Activated T-cell treated with anti-CD3 and anti-CD28 coated beads, Interleukin-2, amount 50 U/mL, for 72 hours (primary cell): ENCODE measurements at regions not wholly inside any gene's neighbourhood (a gene's known extent, or its start where the extent isn't known, plus 50 kb on each side); places are given as distances from the start of the nearest gene placed in this dataset.
A peak's percentile ranks its signal among the peaks of the same experiment; 100 is the strongest.

Experiments
- ATAC-seq, 2 donors: fragments of 150-1000 bp; cut with Tn5 transposase; replicated peaks in 1 of 2; 2 replicates each; pipeline ENCODE4 v1.10.0; 2021; ENCODE audit warnings: moderate library complexity in 2 of 2, mild to moderate bottlenecking in 1 of 2
- DNase-seq, 2 donors: peaks; one replicate each; pipeline ENCODE4 v3.0.0; 2021 to 2022; ENCODE audit warnings: mixed read lengths in 1 of 2
- H3K27ac Mint-ChIP-seq: one replicate; pipeline ENCODE4 v1.8.0; 2022; ENCODE audit warnings: mild to moderate bottlenecking, moderate library complexity, mixed read lengths
- H3K27me3 Mint-ChIP-seq: one replicate; pipeline ENCODE4 v1.8.0; 2022; ENCODE audit warnings: low read depth, mixed read lengths
- H3K36me3 Mint-ChIP-seq, 2 donors: one replicate each; pipeline ENCODE4 v1.8.0; 2022; ENCODE audit warnings: mixed read lengths in 2 of 2, mild to moderate bottlenecking in 1 of 2; ENCODE audit not compliant: insufficient read depth in 2 of 2
- H3K4me1 Mint-ChIP-seq: one replicate; pipeline ENCODE4 v1.8.0; 2022; ENCODE audit warnings: low read depth, mixed read lengths
- H3K4me3 Mint-ChIP-seq, 2 donors: one replicate each; pipeline ENCODE4 v1.8.0; 2022; ENCODE audit warnings: mild to moderate bottlenecking in 2 of 2, mixed read lengths in 2 of 2, moderate library complexity in 2 of 2
- H3K9me3 Mint-ChIP-seq, 2 donors: one replicate each; pipeline ENCODE4 v1.8.0; 2022; ENCODE audit warnings: mixed read lengths in 2 of 2

- no peak overlapping the region for H3K27ac Mint-ChIP-seq
- peaks cover 0 to 2% of the 10 kb centered on the region in 2 donors for H3K36me3 Mint-ChIP-seq
- no peaks in the 10 kb centered on the region for H3K27me3 Mint-ChIP-seq
- H3K4me3 Mint-ChIP-seq: no peak overlapping the region
- DNase-seq (no peak), ATAC-seq (no peak)
- no peaks in the 10 kb centered on the region for H3K4me1 Mint-ChIP-seq
- H3K9me3 Mint-ChIP-seq: peaks cover 2 to 8% of the 10 kb centered on the region in 2 donors
Measured at GRCh38 chr7:81506609-81507008, 263.2 kb downstream of the HGF start.

GRCh38 chr7:81503771-81504170 lies 266.1 kb downstream of the HGF start:
- Mint-ChIP-seq H3K27me3 (no peaks in the 10 kb centered on the region), H3K4me3 (no peak overlapping the region), H3K27ac (no peak overlapping the region), H3K36me3 (no peaks in the 10 kb centered on the region), H3K4me1 (no peaks in the 10 kb centered on the region), H3K9me3 (no peaks in the 10 kb centered on the region)
- DNase-seq (no peak), ATAC-seq (no peak)

GRCh38 chr7:81503336-81503735 lies 266.5 kb downstream of the HGF start:
- ATAC-seq (no peak), DNase-seq (no peak)
- H3K27ac Mint-ChIP-seq: no peak overlapping the region
- H3K27me3 Mint-ChIP-seq: no peaks in the 10 kb centered on the region
- H3K4me3 Mint-ChIP-seq: no peak overlapping the region
- H3K9me3 Mint-ChIP-seq: no peaks in the 10 kb centered on the region
- H3K36me3 Mint-ChIP-seq: no peaks in the 10 kb centered on the region
- H3K4me1 Mint-ChIP-seq: no peaks in the 10 kb centered on the region

GRCh38 chr7:81501220-81501619 lies 268.6 kb downstream of the HGF start:
- H3K4me3 Mint-ChIP-seq: no peak overlapping the region
- H3K27ac Mint-ChIP-seq: no peak overlapping the region
- no peaks in the 10 kb centered on the region for H3K36me3 Mint-ChIP-seq
- H3K4me1 Mint-ChIP-seq: no peaks in the 10 kb centered on the region
- no peaks in the 10 kb centered on the region for H3K9me3 Mint-ChIP-seq
- no peaks in the 10 kb centered on the region for H3K27me3 Mint-ChIP-seq
- ATAC-seq (no peak), DNase-seq (no peak)

- H3K36me3 Mint-ChIP-seq: no peaks in the 10 kb centered on the region
- no peaks in the 10 kb centered on the region for H3K9me3 Mint-ChIP-seq
- DNase-seq: no peak
- no peak for ATAC-seq
- no peaks in the 10 kb centered on the region for H3K27me3 Mint-ChIP-seq
- H3K27ac Mint-ChIP-seq: no peak overlapping the region
- no peaks in the 10 kb centered on the region for H3K4me1 Mint-ChIP-seq
- no peak overlapping the region for H3K4me3 Mint-ChIP-seq
Measured at GRCh38 chr7:81500631-81501030, 269.2 kb downstream of the HGF start.

- Mint-ChIP-seq H3K4me3 (no peak overlapping the region), H3K36me3 (no peaks in the 10 kb centered on the region), H3K27ac (peak overlapping the region; percentile 24), H3K9me3 (no peaks in the 10 kb centered on the region), H3K27me3 (no peaks in the 10 kb centered on the region), H3K4me1 (no peaks in the 10 kb centered on the region)
- no peak for ATAC-seq
- peak in 1 of 2 donors; percentile 7 for DNase-seq
Measured at GRCh38 chr7:81499262-81500116, 270.4 kb downstream of the HGF start.

- Mint-ChIP-seq H3K36me3 (no peaks in the 10 kb centered on the region), H3K27ac (no peak overlapping the region), H3K4me1 (no peaks in the 10 kb centered on the region), H3K9me3 (no peaks in the 10 kb centered on the region), H3K4me3 (no peak overlapping the region), H3K27me3 (no peaks in the 10 kb centered on the region)
- ATAC-seq (no peak), DNase-seq (no peak)
Measured at GRCh38 chr7:81498176-81498575, 271.7 kb downstream of the HGF start.

GRCh38 chr7:81492910-81493309 lies 276.9 kb downstream of the HGF start:
- no peak for ATAC-seq
- no peaks in the 10 kb centered on the region for H3K36me3 Mint-ChIP-seq
- no peaks in the 10 kb centered on the region for H3K4me1 Mint-ChIP-seq
- no peak overlapping the region for H3K27ac Mint-ChIP-seq
- H3K9me3 Mint-ChIP-seq: peaks cover 0 to 4% of the 10 kb centered on the region in 2 donors
- DNase-seq: no peak
- no peak overlapping the region for H3K4me3 Mint-ChIP-seq
- no peaks in the 10 kb centered on the region for H3K27me3 Mint-ChIP-seq

GRCh38 chr7:81492240-81492639 lies 277.6 kb downstream of the HGF start:
- Mint-ChIP-seq H3K4me3 (no peak overlapping the region), H3K36me3 (no peaks in the 10 kb centered on the region), H3K9me3 (peaks cover 0 to 4% of the 10 kb centered on the region in 2 donors), H3K4me1 (no peaks in the 10 kb centered on the region), H3K27me3 (no peaks in the 10 kb centered on the region), H3K27ac (no peak overlapping the region)
- ATAC-seq (no peak), DNase-seq (no peak)

- Mint-ChIP-seq H3K4me3 (no peak overlapping the region), H3K4me1 (no peaks in the 10 kb centered on the region), H3K27ac (no peak overlapping the region), H3K27me3 (no peaks in the 10 kb centered on the region), H3K36me3 (no peaks in the 10 kb centered on the region), H3K9me3 (peaks cover 0 to 4% of the 10 kb centered on the region in 2 donors)
- ATAC-seq: no peak
- DNase-seq: no peak
Measured at GRCh38 chr7:81491573-81491972, 278.3 kb downstream of the HGF start.

- ATAC-seq: no peak
- no peak overlapping the region for H3K27ac Mint-ChIP-seq
- H3K4me3 Mint-ChIP-seq: no peak overlapping the region
- no peak for DNase-seq
- no peaks in the 10 kb centered on the region for H3K36me3 Mint-ChIP-seq
- no peaks in the 10 kb centered on the region for H3K27me3 Mint-ChIP-seq
- peaks cover 0 to 4% of the 10 kb centered on the region in 2 donors for H3K9me3 Mint-ChIP-seq
- H3K4me1 Mint-ChIP-seq: no peaks in the 10 kb centered on the region
Measured at GRCh38 chr7:81488210-81488609, 281.6 kb downstream of the HGF start.

- H3K27me3 Mint-ChIP-seq: no peaks in the 10 kb centered on the region
Measured at GRCh38 chr7:81487516-81487915, 282.3 kb downstream of the HGF start.

GRCh38 chr7:81484261-81484660 lies 285.6 kb downstream of the HGF start:
- H3K9me3 Mint-ChIP-seq: no peaks in the 10 kb centered on the region
- H3K4me1 Mint-ChIP-seq: no peaks in the 10 kb centered on the region
- H3K27me3 Mint-ChIP-seq: no peaks in the 10 kb centered on the region
- no peak for DNase-seq
- H3K4me3 Mint-ChIP-seq: no peak overlapping the region
- H3K27ac Mint-ChIP-seq: no peak overlapping the region
- no peak for ATAC-seq
- no peaks in the 10 kb centered on the region for H3K36me3 Mint-ChIP-seq

More at GRCh38 chr7:81487516-81487915, 282.3 kb downstream of the HGF start:
- no peaks in the 10 kb centered on the region for H3K36me3 Mint-ChIP-seq
- no peak for DNase-seq
- no peak for ATAC-seq
- H3K27ac Mint-ChIP-seq: no peak overlapping the region
- no peak overlapping the region for H3K4me3 Mint-ChIP-seq
- H3K9me3 Mint-ChIP-seq: peaks cover 0 to 4% of the 10 kb centered on the region in 2 donors
- H3K4me1 Mint-ChIP-seq: no peaks in the 10 kb centered on the region

- Mint-ChIP-seq H3K4me3 (no peak overlapping the region), H3K27ac (no peak overlapping the region), H3K36me3 (no peaks in the 10 kb centered on the region), H3K4me1 (no peaks in the 10 kb centered on the region), H3K27me3 (no peaks in the 10 kb centered on the region), H3K9me3 (no peaks in the 10 kb centered on the region)
- no peak for ATAC-seq
- no peak for DNase-seq
Measured at GRCh38 chr7:81482600-81483186, 287.2 kb downstream of the HGF start.
